ENCODE measurements at regions not wholly inside any gene's neighbourhood (a gene's known extent, or its start where the extent isn't known, plus 50 kb on each side); places are given as distances from the start of the nearest gene placed in this dataset.

- Histone ChIP-seq H3K9me3 (ENCODE audit: control insufficient read depth, low read length) (peaks cover 2% of the 10 kb centered on the region), H3K4me1 (ENCODE audit: control insufficient read depth in 1 of 2, insufficient read depth in 2 of 2, low read length in 2 of 2) (no peaks in the 10 kb centered on the region), H3K27me3 (ENCODE audit: control insufficient read depth in 1 of 2, insufficient read depth in 2 of 2, low read length in 1 of 2) (no peaks in the 10 kb centered on the region), H3K36me3 (ENCODE audit: control insufficient read depth in 1 of 2, insufficient read depth in 2 of 2, low read length in 1 of 2) (no peaks in the 10 kb centered on the region), H3K4me3 (ENCODE audit: low read length in 2 of 2) (no peak overlapping the region), H3K27ac (ENCODE audit: low read depth in 1 of 2, low read length in 2 of 2) (no peak overlapping the region)
- intact Hi-C loops (cut with DNase I), result no loop called here
- ATAC-seq (ENCODE audit: low FRiP score) (no peak), DNase-seq (no peak)
- 83% methylated on average over 3 of the region's 3 CpGs for WGBS, 2 donors
Observed at GRCh38 chr20:60506061-60506460, 547.8 kb downstream of the CDH26 start.

GRCh38 chr20:60507087-60507694 is 549.0 kb downstream of the CDH26 start:
- intact Hi-C loops (cut with DNase I), result no loop called here

GRCh38 chr20:60509407-60509806 is 551.2 kb downstream of the CDH26 start:
- Histone ChIP-seq H3K4me1 (ENCODE audit: control insufficient read depth in 1 of 2, insufficient read depth in 2 of 2, low read length in 2 of 2) (no peaks in the 10 kb centered on the region), H3K27ac (ENCODE audit: low read depth in 1 of 2, low read length in 2 of 2) (no peak overlapping the region), H3K27me3 (ENCODE audit: control insufficient read depth in 1 of 2, insufficient read depth in 2 of 2, low read length in 1 of 2) (no peaks in the 10 kb centered on the region), H3K9me3 (ENCODE audit: control insufficient read depth, low read length) (peaks cover 2% of the 10 kb centered on the region), H3K4me3 (ENCODE audit: low read length in 2 of 2) (no peak overlapping the region), H3K36me3 (ENCODE audit: control insufficient read depth in 1 of 2, insufficient read depth in 2 of 2, low read length in 1 of 2) (no peaks in the 10 kb centered on the region)
- 75 to 77% methylated on average over 4 of the region's 4 CpGs for WGBS, 2 donors
- DNase-seq (no peak), ATAC-seq (ENCODE audit: low FRiP score) (no peak)
- intact Hi-C loops (cut with DNase I), result no loop called here

More at GRCh38 chr20:60507087-60507694, 549.0 kb downstream of the CDH26 start:
- WGBS, 2 donors, result 55 to 61% methylated on average over 9 of the region's 9 CpGs
- H3K27ac ChIP-seq (ENCODE audit: low read depth in 1 of 2, low read length in 2 of 2), result no peak overlapping the region
- no peak for DNase-seq
- H3K9me3 ChIP-seq (ENCODE audit: control insufficient read depth, low read length), result peaks cover 2% of the 10 kb centered on the region
- no peaks in the 10 kb centered on the region for H3K27me3 ChIP-seq (ENCODE audit: control insufficient read depth in 1 of 2, insufficient read depth in 2 of 2, low read length in 1 of 2)
- no peaks in the 10 kb centered on the region for H3K36me3 ChIP-seq (ENCODE audit: control insufficient read depth in 1 of 2, insufficient read depth in 2 of 2, low read length in 1 of 2)
- no peak overlapping the region for H3K4me3 ChIP-seq (ENCODE audit: low read length in 2 of 2)
- ATAC-seq (ENCODE audit: low FRiP score), result no peak
- no peaks in the 10 kb centered on the region for H3K4me1 ChIP-seq (ENCODE audit: control insufficient read depth in 1 of 2, insufficient read depth in 2 of 2, low read length in 2 of 2)

GRCh38 chr20:60510356-60510755 is 552.1 kb downstream of the CDH26 start:
- peaks cover 2% of the 10 kb centered on the region for H3K9me3 ChIP-seq (ENCODE audit: control insufficient read depth, low read length)
- H3K4me1 ChIP-seq (ENCODE audit: control insufficient read depth in 1 of 2, insufficient read depth in 2 of 2, low read length in 2 of 2), result no peaks in the 10 kb centered on the region
- no peak for DNase-seq
- WGBS, 2 donors, result 44 to 50% methylated on average over 4 of the region's 4 CpGs
- ATAC-seq (ENCODE audit: low FRiP score), result no peak
- no peaks in the 10 kb centered on the region for H3K27me3 ChIP-seq (ENCODE audit: control insufficient read depth in 1 of 2, insufficient read depth in 2 of 2, low read length in 1 of 2)
- intact Hi-C loops (cut with DNase I), result no loop called here
- no peak overlapping the region for H3K27ac ChIP-seq (ENCODE audit: low read depth in 1 of 2, low read length in 2 of 2)
- no peak overlapping the region for H3K4me3 ChIP-seq (ENCODE audit: low read length in 2 of 2)
- no peaks in the 10 kb centered on the region for H3K36me3 ChIP-seq (ENCODE audit: control insufficient read depth in 1 of 2, insufficient read depth in 2 of 2, low read length in 1 of 2)

- WGBS, 2 donors, result 43 to 69% methylated on average over 4 of the region's 4 CpGs
- intact Hi-C loops (cut with DNase I), result no loop called here
- H3K9me3 ChIP-seq (ENCODE audit: control insufficient read depth, low read length), result no peaks in the 10 kb centered on the region
Observed at GRCh38 chr20:60512443-60512842, 554.2 kb downstream of the CDH26 start.

GRCh38 chr20:60513141-60513540 is 554.9 kb downstream of the CDH26 start:
- WGBS, 2 donors, result 56 to 76% methylated on average over 3 of the region's 3 CpGs
- no peaks in the 10 kb centered on the region for H3K36me3 ChIP-seq (ENCODE audit: control insufficient read depth in 1 of 2, insufficient read depth in 2 of 2, low read length in 1 of 2)
- no peaks in the 10 kb centered on the region for H3K9me3 ChIP-seq (ENCODE audit: control insufficient read depth, low read length)
- no peaks in the 10 kb centered on the region for H3K4me1 ChIP-seq (ENCODE audit: control insufficient read depth in 1 of 2, insufficient read depth in 2 of 2, low read length in 2 of 2)
- DNase-seq, result no peak
- no peak overlapping the region for H3K4me3 ChIP-seq (ENCODE audit: low read length in 2 of 2)
- ATAC-seq (ENCODE audit: low FRiP score), result no peak
- intact Hi-C loops (cut with DNase I), result no loop called here
- no peaks in the 10 kb centered on the region for H3K27me3 ChIP-seq (ENCODE audit: control insufficient read depth in 1 of 2, insufficient read depth in 2 of 2, low read length in 1 of 2)
- H3K27ac ChIP-seq (ENCODE audit: low read depth in 1 of 2, low read length in 2 of 2), result no peak overlapping the region

More at GRCh38 chr20:60512443-60512842, 554.2 kb downstream of the CDH26 start:
- Histone ChIP-seq H3K27ac (ENCODE audit: low read depth in 1 of 2, low read length in 2 of 2) (no peak overlapping the region), H3K27me3 (ENCODE audit: control insufficient read depth in 1 of 2, insufficient read depth in 2 of 2, low read length in 1 of 2) (no peaks in the 10 kb centered on the region), H3K4me3 (ENCODE audit: low read length in 2 of 2) (no peak overlapping the region), H3K4me1 (ENCODE audit: control insufficient read depth in 1 of 2, insufficient read depth in 2 of 2, low read length in 2 of 2) (no peaks in the 10 kb centered on the region), H3K36me3 (ENCODE audit: control insufficient read depth in 1 of 2, insufficient read depth in 2 of 2, low read length in 1 of 2) (no peaks in the 10 kb centered on the region)
- DNase-seq (no peak), ATAC-seq (ENCODE audit: low FRiP score) (no peak)

GRCh38 chr20:60516442-60516841 is 558.2 kb downstream of the CDH26 start:
- no peaks in the 10 kb centered on the region for H3K36me3 ChIP-seq (ENCODE audit: control insufficient read depth in 1 of 2, insufficient read depth in 2 of 2, low read length in 1 of 2)
- no peak for ATAC-seq (ENCODE audit: low FRiP score)
- H3K27ac ChIP-seq (ENCODE audit: low read depth in 1 of 2, low read length in 2 of 2), result no peak overlapping the region
- WGBS, 2 donors, result 72 to 74% methylated on average over 2 of the region's 2 CpGs
- no peaks in the 10 kb centered on the region for H3K4me1 ChIP-seq (ENCODE audit: control insufficient read depth in 1 of 2, insufficient read depth in 2 of 2, low read length in 2 of 2)
- H3K27me3 ChIP-seq (ENCODE audit: control insufficient read depth in 1 of 2, insufficient read depth in 2 of 2, low read length in 1 of 2), result no peaks in the 10 kb centered on the region
- no peaks in the 10 kb centered on the region for H3K9me3 ChIP-seq (ENCODE audit: control insufficient read depth, low read length)
- H3K4me3 ChIP-seq (ENCODE audit: low read length in 2 of 2), result no peak overlapping the region
- no peak for DNase-seq
- intact Hi-C loops (cut with DNase I), result no loop called here

GRCh38 chr20:60518022-60518421 is 559.8 kb downstream of the CDH26 start:
- WGBS, 2 donors, result 76 to 79% methylated on average over 1 of the region's 1 CpG
- H3K36me3 ChIP-seq (ENCODE audit: control insufficient read depth in 1 of 2, insufficient read depth in 2 of 2, low read length in 1 of 2), result no peaks in the 10 kb centered on the region
- H3K4me1 ChIP-seq (ENCODE audit: control insufficient read depth in 1 of 2, insufficient read depth in 2 of 2, low read length in 2 of 2), result no peaks in the 10 kb centered on the region
- ATAC-seq (ENCODE audit: low FRiP score) (no peak), DNase-seq (no peak)
- no peak overlapping the region for H3K4me3 ChIP-seq (ENCODE audit: low read length in 2 of 2)
- H3K27ac ChIP-seq (ENCODE audit: low read depth in 1 of 2, low read length in 2 of 2), result no peak overlapping the region
- no peaks in the 10 kb centered on the region for H3K27me3 ChIP-seq (ENCODE audit: control insufficient read depth in 1 of 2, insufficient read depth in 2 of 2, low read length in 1 of 2)
- H3K9me3 ChIP-seq (ENCODE audit: control insufficient read depth, low read length), result no peaks in the 10 kb centered on the region
- intact Hi-C loops (cut with DNase I), result no loop called here

GRCh38 chr20:60525397-60525796 is 567.2 kb downstream of the CDH26 start:
- DNase-seq, result no peak
- Histone ChIP-seq H3K27ac (ENCODE audit: low read depth in 1 of 2, low read length in 2 of 2) (no peak overlapping the region), H3K4me3 (ENCODE audit: low read length in 2 of 2) (no peak overlapping the region), H3K36me3 (ENCODE audit: control insufficient read depth in 1 of 2, insufficient read depth in 2 of 2, low read length in 1 of 2) (no peaks in the 10 kb centered on the region), H3K9me3 (ENCODE audit: control insufficient read depth, low read length) (no peaks in the 10 kb centered on the region), H3K4me1 (ENCODE audit: control insufficient read depth in 1 of 2, insufficient read depth in 2 of 2, low read length in 2 of 2) (no peaks in the 10 kb centered on the region), H3K27me3 (ENCODE audit: control insufficient read depth in 1 of 2, insufficient read depth in 2 of 2, low read length in 1 of 2) (peaks cover 0 to 2% of the 10 kb centered on the region in 2 donors)
- WGBS, 2 donors, result 83 to 87% methylated on average over 2 of the region's 2 CpGs
- no peak for ATAC-seq (ENCODE audit: low FRiP score)
- intact Hi-C loops (cut with DNase I), result no loop called here
